Keratinocyte (primary cell): ENCODE measurements at regions not wholly inside any gene's neighbourhood (a gene's known extent, or its start where the extent isn't known, plus 50 kb on each side); places are given as distances from the start of the nearest gene placed in this dataset.

Experiments
- DNase-seq: peaks from one replicate; pipeline ENCODE4 v3.0.0-alpha.2; 2011; ENCODE audit warnings: low read depth, missing footprints, low spot score
- FAIRE-seq: peaks from 2 replicates; lab custom pipeline; 2011; peaks lifted over from hg19 to GRCh38; lab: Jason Lieb, UNC
- H2AFZ ChIP-seq: 2 replicates; pipeline ENCODE4 v1.6.0; 2012; ENCODE audit warnings: low read length, control low read depth, inconsistent platforms; ENCODE audit not compliant: control insufficient read depth
- H3K27ac ChIP-seq: 2 replicates; pipeline ENCODE4 v1.5.1; 2011; ENCODE audit warnings: low read length; ENCODE audit not compliant: control insufficient read depth, insufficient read depth
- H3K27me3 ChIP-seq: 3 replicates; pipeline ENCODE4 v1.6.0; 2011; ENCODE audit warnings: low read length; ENCODE audit not compliant: control insufficient read depth, insufficient read depth; ENCODE audit errors: extremely low read depth
- H3K36me3 ChIP-seq, 2 experiments: 2 replicates in 1 of 2; 3 replicates in 1 of 2; pipeline ENCODE4 v1.5.1; 2011; ENCODE audit warnings: low read length in 2 of 2, mild to moderate bottlenecking in 1 of 2; ENCODE audit not compliant: control insufficient read depth in 2 of 2, insufficient read depth in 2 of 2; ENCODE audit errors: extremely low read depth in 1 of 2
- H3K4me1 ChIP-seq: 3 replicates; pipeline ENCODE4 v1.5.1; 2011; ENCODE audit warnings: low read length; ENCODE audit not compliant: control insufficient read depth, insufficient read depth; ENCODE audit errors: extremely low read depth
- H3K4me2 ChIP-seq: 3 replicates; pipeline ENCODE4 v1.6.0; 2011; ENCODE audit warnings: low read depth, low read length; ENCODE audit not compliant: control insufficient read depth, insufficient read depth; ENCODE audit errors: extremely low read depth
- H3K4me3 ChIP-seq, 3 experiments: fragments of 200-600 bp in 1 of 3; sonication (generic) in 1 of 3; 2 replicates in 2 of 3; 3 replicates in 1 of 3; pipeline ENCODE4 v1.5.1; 2011 to 2016; ENCODE audit warnings: low read length in 3 of 3, mild to moderate bottlenecking in 3 of 3, control low read depth in 2 of 3, inconsistent platforms in 1 of 3, low read depth in 1 of 3, mixed read lengths in 1 of 3, mixed run types in 1 of 3, moderate library complexity in 1 of 3; ENCODE audit not compliant: control insufficient read depth in 2 of 3, insufficient read depth in 2 of 3; ENCODE audit errors: extremely low read depth in 1 of 3
- H3K79me2 ChIP-seq: 2 replicates; pipeline ENCODE4 v1.6.0; 2012; ENCODE audit warnings: low read length; ENCODE audit not compliant: control insufficient read depth, insufficient read depth
- H3K9ac ChIP-seq: 3 replicates; pipeline ENCODE4 v1.6.0; 2011; ENCODE audit warnings: low read length; ENCODE audit not compliant: control insufficient read depth, insufficient read depth; ENCODE audit errors: extremely low read depth
- H3K9me1 ChIP-seq: 3 replicates; pipeline ENCODE4 v1.6.0; 2011; ENCODE audit warnings: low read length; ENCODE audit not compliant: control insufficient read depth, insufficient read depth; ENCODE audit errors: extremely low read depth
- H3K9me3 ChIP-seq: 2 replicates; pipeline ENCODE4 v1.5.1; 2012; ENCODE audit warnings: low read depth, low read length; ENCODE audit not compliant: control insufficient read depth
- H4K20me1 ChIP-seq: 3 replicates; pipeline ENCODE4 v1.6.0; 2011; ENCODE audit warnings: low read length; ENCODE audit not compliant: control insufficient read depth, insufficient read depth; ENCODE audit errors: extremely low read depth
- EZH2 ChIP-seq: IDR thresholded peaks from one replicate; pipeline ENCODE4 v1.6.1; 2012; ENCODE audit warnings: inconsistent platforms, mild to moderate bottlenecking, low read length, moderate library complexity
- dilution Hi-C: fragments of 300-500 bp; cut with MboI; formaldehyde crosslinking; loops from one replicate; pipeline ENCODE4 v1.7.0; 2020; ENCODE audit warnings: low sequenced_read_pairs; ENCODE audit not compliant: extremely low pct_ligation_motif_present
- TF ChIP-seq, protein P1 (sequence below), 3 experiments: IDR thresholded peaks in 1 of 3; conservative IDR thresholded peaks in 1 of 3; optimal IDR thresholded peaks in 1 of 3; 2 replicates in 2 of 3; 3 replicates in 1 of 3; pipeline versions ENCODE3 to v1.5.1; 2011; ENCODE audit warnings: low read length in 3 of 3, mild to moderate bottlenecking in 3 of 3, moderate library complexity in 2 of 3, control low read depth in 1 of 3, inconsistent platforms in 1 of 3; ENCODE audit not compliant: insufficient read depth in 2 of 3; ENCODE audit errors: extremely low read depth in 1 of 3

DNA sequence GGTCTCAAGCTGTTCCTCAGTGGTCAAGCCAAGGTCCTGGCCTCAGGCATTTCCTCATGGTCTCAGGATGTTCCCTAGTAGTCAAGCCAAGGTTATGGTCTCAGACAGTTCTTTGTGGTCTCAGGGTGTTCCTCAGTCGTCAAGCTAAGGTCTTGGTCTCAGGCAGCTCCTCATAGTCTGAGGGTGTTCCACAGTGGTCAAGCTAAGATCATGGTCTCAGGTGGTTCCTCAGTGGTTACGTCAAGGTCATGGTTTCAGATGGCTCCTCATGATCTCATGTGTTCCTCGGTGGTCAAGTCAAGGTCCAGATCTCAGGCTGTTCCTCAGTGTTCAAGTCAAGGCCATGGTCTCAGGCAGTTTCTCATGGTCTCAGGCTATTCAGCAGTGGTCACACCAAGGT lies 540.1 kb downstream of the VRK1 start:
- H3K27me3 ChIP-seq = no peaks in the 10 kb centered on the region
- TF ChIP-seq, protein P1, sequence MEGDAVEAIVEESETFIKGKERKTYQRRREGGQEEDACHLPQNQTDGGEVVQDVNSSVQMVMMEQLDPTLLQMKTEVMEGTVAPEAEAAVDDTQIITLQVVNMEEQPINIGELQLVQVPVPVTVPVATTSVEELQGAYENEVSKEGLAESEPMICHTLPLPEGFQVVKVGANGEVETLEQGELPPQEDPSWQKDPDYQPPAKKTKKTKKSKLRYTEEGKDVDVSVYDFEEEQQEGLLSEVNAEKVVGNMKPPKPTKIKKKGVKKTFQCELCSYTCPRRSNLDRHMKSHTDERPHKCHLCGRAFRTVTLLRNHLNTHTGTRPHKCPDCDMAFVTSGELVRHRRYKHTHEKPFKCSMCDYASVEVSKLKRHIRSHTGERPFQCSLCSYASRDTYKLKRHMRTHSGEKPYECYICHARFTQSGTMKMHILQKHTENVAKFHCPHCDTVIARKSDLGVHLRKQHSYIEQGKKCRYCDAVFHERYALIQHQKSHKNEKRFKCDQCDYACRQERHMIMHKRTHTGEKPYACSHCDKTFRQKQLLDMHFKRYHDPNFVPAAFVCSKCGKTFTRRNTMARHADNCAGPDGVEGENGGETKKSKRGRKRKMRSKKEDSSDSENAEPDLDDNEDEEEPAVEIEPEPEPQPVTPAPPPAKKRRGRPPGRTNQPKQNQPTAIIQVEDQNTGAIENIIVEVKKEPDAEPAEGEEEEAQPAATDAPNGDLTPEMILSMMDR (optimal IDR thresholded peaks at IDR 0.05 in 1 of 3, IDR thresholded peaks at IDR 0.05 in 1 of 3, conservative IDR thresholded peaks at IDR 0.05 in 1 of 3; ENCODE audit: extremely low read depth in 1 of 3, insufficient read depth in 2 of 3, low read length in 3 of 3) = no peak
- TF ChIP-seq EZH2 = no peak
- no peaks in the 10 kb centered on the region for H3K79me2 ChIP-seq
- dilution Hi-C loops = no loop called here
- H3K9me3 ChIP-seq = no peaks in the 10 kb centered on the region
- no peak overlapping the region for H3K4me2 ChIP-seq
- DNase-seq = no peak
- H3K27ac ChIP-seq = no peak overlapping the region
- no peak for FAIRE-seq
- H3K9ac ChIP-seq = no peak overlapping the region
- H3K4me1 ChIP-seq = no peaks in the 10 kb centered on the region
- H3K4me3 ChIP-seq = no peak overlapping the region
- H2AFZ ChIP-seq = no peak overlapping the region
- H3K9me1 ChIP-seq = no peaks in the 10 kb centered on the region
- H3K36me3 ChIP-seq = no peaks in the 10 kb centered on the region
- H4K20me1 ChIP-seq = no peaks in the 10 kb centered on the region

DNA sequence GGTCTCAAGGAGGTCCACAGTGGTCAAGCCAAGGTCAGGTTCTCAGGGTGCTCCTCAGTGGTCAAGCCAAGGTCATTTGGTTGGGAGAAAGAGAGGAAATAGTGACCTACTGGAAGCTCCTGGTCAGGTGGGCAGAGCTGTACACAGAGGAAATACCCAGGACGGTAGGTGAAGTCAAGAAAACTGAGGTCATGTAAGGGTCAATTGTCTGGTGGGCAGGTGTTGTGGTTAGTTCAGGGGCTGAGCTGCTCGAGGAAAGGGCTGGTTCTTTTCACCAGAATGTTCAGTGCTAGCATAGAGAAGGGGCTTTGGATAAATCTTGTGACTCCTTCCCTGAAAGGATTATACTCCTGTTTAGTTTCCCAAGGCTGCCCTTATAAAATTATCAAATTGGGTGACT lies 540.5 kb downstream of the VRK1 start:
- Histone ChIP-seq H3K9ac (no peak overlapping the region), H3K4me1 (no peaks in the 10 kb centered on the region), H3K79me2 (no peaks in the 10 kb centered on the region), H3K27me3 (no peaks in the 10 kb centered on the region), H3K9me3 (no peaks in the 10 kb centered on the region), H2AFZ (no peak overlapping the region), H3K36me3 (no peaks in the 10 kb centered on the region), H3K4me2 (no peak overlapping the region), H3K27ac (no peak overlapping the region), H4K20me1 (no peaks in the 10 kb centered on the region), H3K4me3 (no peak overlapping the region), H3K9me1 (no peaks in the 10 kb centered on the region)
- no peak for DNase-seq
- FAIRE-seq = no peak
- dilution Hi-C loops = no loop called here
- no peak for TF ChIP-seq EZH2
- TF ChIP-seq, protein P1 (optimal IDR thresholded peaks at IDR 0.05 in 1 of 3, IDR thresholded peaks at IDR 0.05 in 1 of 3, conservative IDR thresholded peaks at IDR 0.05 in 1 of 3; ENCODE audit: extremely low read depth in 1 of 3, insufficient read depth in 2 of 3, low read length in 3 of 3) = no peak
